Activated CD4-positive, alpha-beta memory T cell treated with anti-CD3 and anti-CD28 coated beads, Interleukin-2, amount 10 ng/mL, durations not matched to agents 7 days and 5 days (primary cell): ENCODE measurements at regions not wholly inside any gene's neighbourhood (a gene's known extent, or its start where the extent isn't known, plus 50 kb on each side); places are given as distances from the start of the nearest gene placed in this dataset.

Experiments used
- CTCF ChIA-PET: fragments of 350-600 bp; sonication (Branson Sonifier 250); formaldehyde crosslinking; loops from one replicate; lab custom pipeline; 2021; ENCODE audit warnings: antibody characterized with exemption, inconsistent platforms; lab: Charles Lee
- POLR2A ChIA-PET: fragments of 350-600 bp; sonication (Branson Sonifier 250); formaldehyde crosslinking; loops from one replicate; lab custom pipeline; 2021; ENCODE audit warnings: antibody characterized with exemption; lab: Charles Lee
- DNase-seq: peaks from one replicate; pipeline ENCODE4 v3.0.0-alpha.2; 2020
- H3K27ac Mint-ChIP-seq: one replicate; pipeline ENCODE4 v1.8.0; 2021; ENCODE audit warnings: mild to moderate bottlenecking, mixed read lengths
- H3K27me3 Mint-ChIP-seq: one replicate; pipeline ENCODE4 v1.8.0; 2021; ENCODE audit warnings: mixed read lengths
- H3K36me3 Mint-ChIP-seq: one replicate; pipeline ENCODE4 v1.8.0; 2021; ENCODE audit warnings: low read depth, mixed read lengths
- H3K4me1 Mint-ChIP-seq: one replicate; pipeline ENCODE4 v1.8.0; 2021; ENCODE audit warnings: mixed read lengths
- H3K4me3 Mint-ChIP-seq: one replicate; pipeline ENCODE4 v1.8.0; 2021; ENCODE audit warnings: mild to moderate bottlenecking, mixed read lengths
- H3K9me3 Mint-ChIP-seq: one replicate; pipeline ENCODE4 v1.8.0; 2021; ENCODE audit warnings: mixed read lengths

DNA sequence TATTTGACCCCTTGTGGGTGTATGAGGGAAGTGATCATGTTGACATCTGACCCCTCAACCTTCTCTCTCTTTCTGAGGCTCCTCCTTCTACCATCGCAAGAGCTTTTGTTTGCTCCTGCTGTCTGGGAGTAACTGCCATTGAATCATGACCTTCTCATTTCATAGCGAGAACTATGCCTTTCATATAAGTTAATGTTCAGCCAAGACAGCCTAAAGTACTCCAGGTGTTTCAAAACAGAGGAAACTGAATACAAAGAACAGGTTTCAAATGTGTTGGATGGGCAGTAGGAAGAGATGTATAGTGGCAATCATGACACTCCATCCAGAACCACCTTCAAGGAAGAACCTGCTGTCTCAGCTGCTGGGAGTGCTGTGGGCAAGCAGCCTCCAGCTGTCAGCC is 403.1 kb downstream of the MID1IP1 start:
- H3K27ac Mint-ChIP-seq = no peak overlapping the region
- no peaks in the 10 kb centered on the region for H3K27me3 Mint-ChIP-seq
- H3K9me3 Mint-ChIP-seq = no peaks in the 10 kb centered on the region
- H3K4me1 Mint-ChIP-seq = peaks cover 47% of the 10 kb centered on the region
- ChIA-PET CTCF (no interaction called here), POLR2A (no interaction called here)
- DNase-seq = no peak
- no peaks in the 10 kb centered on the region for H3K36me3 Mint-ChIP-seq
- H3K4me3 Mint-ChIP-seq = no peak overlapping the region

DNA sequence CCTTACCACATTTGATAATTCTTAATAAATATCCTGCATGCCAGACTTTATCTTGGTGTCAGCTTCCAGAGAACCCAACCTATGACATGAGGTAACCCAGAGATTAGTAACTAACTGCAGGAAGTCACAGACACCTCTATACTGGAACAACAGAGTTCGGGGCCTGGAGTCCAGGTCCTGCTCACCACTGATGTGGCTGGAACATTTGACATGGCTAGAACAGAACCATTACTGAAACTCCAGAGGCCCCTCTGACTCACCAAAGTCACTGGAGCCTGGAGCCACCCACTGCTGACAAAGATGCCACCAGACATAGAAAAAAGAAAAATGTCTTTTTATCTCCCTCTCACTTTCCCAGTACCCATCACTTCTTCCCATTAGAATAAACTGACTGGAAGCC is 403.7 kb downstream of the MID1IP1 start:
- Mint-ChIP-seq H3K4me3 (no peak overlapping the region), H3K27ac (no peak overlapping the region), H3K4me1 (peaks cover 41% of the 10 kb centered on the region), H3K9me3 (no peaks in the 10 kb centered on the region), H3K36me3 (no peaks in the 10 kb centered on the region), H3K27me3 (no peaks in the 10 kb centered on the region)
- ChIA-PET POLR2A (no interaction called here), CTCF (no interaction called here)
- DNase-seq = no peak

DNA sequence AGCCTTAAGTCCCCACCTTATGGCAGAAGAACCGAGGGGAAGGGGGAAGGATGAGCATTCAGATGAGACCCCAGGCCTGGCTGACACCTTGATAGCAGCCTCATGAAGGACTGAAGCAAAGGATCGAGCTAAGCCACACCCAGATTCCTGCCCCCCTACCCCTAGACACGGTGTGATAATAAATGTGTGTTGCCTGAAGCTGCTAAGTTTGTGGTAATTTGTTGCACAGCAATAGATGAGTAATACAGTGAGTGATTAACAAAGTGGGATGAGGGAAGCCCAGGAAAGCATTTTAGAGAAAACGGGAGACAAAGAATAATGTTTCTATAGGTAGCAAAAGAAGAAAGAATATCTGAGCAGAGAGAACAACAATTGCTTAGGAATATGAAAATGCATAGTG is 404.2 kb downstream of the MID1IP1 start:
- Mint-ChIP-seq H3K27me3 (no peaks in the 10 kb centered on the region), H3K27ac (no peak overlapping the region), H3K36me3 (no peaks in the 10 kb centered on the region), H3K4me1 (peaks cover 36% of the 10 kb centered on the region), H3K4me3 (no peak overlapping the region), H3K9me3 (peaks cover 2% of the 10 kb centered on the region)
- no peak for DNase-seq
- ChIA-PET CTCF (no interaction called here), POLR2A (no interaction called here)

DNA sequence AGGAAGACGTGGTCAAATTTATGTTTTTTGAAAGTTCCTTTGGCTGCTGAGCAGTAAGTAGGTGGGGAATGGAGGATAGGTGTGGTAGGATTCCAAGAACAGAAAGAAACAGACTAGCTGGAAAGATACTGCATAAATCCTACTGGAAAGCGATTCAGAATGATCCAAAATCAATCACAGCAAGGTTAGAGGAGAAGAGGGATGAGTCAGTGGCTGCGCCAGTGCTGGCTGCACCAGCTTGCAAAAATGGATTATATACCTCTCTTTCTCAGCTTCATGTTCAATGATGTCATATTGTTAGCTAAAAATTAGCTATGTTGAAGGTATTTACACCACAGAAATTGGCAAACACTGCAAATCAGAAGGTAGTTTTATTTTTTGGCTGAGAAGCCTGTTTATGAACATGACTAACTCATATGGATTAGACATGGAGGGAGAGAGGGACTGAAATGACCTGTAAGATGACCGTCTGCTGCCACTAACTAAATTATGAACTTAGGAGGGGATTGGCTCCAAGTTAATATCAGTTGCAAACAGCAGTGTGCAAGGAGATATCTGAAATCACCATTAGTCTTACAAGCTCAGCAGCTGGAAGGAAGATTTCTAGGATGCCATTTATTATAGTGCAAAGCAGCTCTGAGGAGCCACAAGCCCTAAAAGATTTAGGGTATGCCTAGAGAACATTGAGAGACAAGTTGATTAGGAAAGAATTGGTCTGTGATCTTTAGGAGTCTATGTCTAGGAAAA is 405.3 kb downstream of the MID1IP1 start:
- no peak overlapping the region for H3K27ac Mint-ChIP-seq
- no peak overlapping the region for H3K4me3 Mint-ChIP-seq
- CTCF ChIA-PET = interaction anchor here (0.9 kb wide), 1 partner anchor 48 kb away, joined by 3 read pairs; no protein-coding TSS in a partner anchor
- peaks cover 25% of the 10 kb centered on the region for H3K4me1 Mint-ChIP-seq
- POLR2A ChIA-PET = no interaction called here
- H3K36me3 Mint-ChIP-seq = no peaks in the 10 kb centered on the region
- DNase-seq = no peak
- H3K9me3 Mint-ChIP-seq = peaks cover 3% of the 10 kb centered on the region
- no peaks in the 10 kb centered on the region for H3K27me3 Mint-ChIP-seq

DNA sequence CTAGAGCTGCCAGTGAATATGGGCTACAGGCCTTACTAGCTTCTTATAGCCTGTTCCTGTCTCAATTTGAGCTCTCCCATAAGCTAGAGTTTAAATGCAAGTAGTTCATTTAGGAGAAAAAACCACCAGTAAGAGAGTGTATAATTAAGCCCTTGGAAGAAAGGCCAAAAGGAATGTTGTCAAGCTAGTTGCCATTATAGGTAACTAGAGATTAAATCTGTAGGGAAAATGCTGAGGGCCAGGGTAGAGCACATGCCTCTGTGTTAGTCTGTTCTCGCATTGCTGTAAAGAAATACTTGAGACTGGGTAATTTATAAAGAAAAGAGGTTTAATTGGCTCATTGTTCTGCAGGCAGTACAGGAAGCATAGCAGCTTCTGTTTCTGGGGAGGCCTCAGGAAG is 410.2 kb downstream of the MID1IP1 start:
- Mint-ChIP-seq H3K4me1 (peaks cover 3% of the 10 kb centered on the region), H3K9me3 (peaks cover 3% of the 10 kb centered on the region), H3K27me3 (no peaks in the 10 kb centered on the region), H3K4me3 (no peak overlapping the region), H3K36me3 (no peaks in the 10 kb centered on the region), H3K27ac (no peak overlapping the region)
- ChIA-PET CTCF (no interaction called here), POLR2A (no interaction called here)
- DNase-seq = no peak

DNA sequence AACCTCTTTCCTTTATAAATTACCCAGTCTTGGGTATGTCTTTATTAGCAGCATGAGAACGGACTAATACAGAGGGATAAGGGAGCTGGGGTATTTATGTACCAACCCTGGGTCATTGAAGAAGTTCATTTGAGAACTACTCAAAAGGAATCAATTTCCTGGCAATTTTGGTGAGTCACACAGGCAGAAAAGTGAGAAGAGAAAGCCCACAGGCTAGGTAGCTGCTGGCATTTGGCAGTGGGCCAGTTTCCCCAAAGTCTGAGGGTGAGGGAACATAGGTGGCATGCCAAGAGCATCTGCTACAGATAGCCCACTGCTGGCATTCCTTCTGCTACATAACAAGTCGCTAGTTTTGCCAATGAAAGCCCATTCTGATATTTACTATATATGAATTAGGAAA is 411.2 kb downstream of the MID1IP1 start:
- Mint-ChIP-seq H3K36me3 (no peaks in the 10 kb centered on the region), H3K4me3 (no peak overlapping the region), H3K9me3 (peaks cover 3% of the 10 kb centered on the region), H3K27me3 (no peaks in the 10 kb centered on the region), H3K27ac (no peak overlapping the region), H3K4me1 (peaks cover 3% of the 10 kb centered on the region)
- CTCF ChIA-PET = no interaction called here
- DNase-seq = no peak
- POLR2A ChIA-PET = no interaction called here

DNA sequence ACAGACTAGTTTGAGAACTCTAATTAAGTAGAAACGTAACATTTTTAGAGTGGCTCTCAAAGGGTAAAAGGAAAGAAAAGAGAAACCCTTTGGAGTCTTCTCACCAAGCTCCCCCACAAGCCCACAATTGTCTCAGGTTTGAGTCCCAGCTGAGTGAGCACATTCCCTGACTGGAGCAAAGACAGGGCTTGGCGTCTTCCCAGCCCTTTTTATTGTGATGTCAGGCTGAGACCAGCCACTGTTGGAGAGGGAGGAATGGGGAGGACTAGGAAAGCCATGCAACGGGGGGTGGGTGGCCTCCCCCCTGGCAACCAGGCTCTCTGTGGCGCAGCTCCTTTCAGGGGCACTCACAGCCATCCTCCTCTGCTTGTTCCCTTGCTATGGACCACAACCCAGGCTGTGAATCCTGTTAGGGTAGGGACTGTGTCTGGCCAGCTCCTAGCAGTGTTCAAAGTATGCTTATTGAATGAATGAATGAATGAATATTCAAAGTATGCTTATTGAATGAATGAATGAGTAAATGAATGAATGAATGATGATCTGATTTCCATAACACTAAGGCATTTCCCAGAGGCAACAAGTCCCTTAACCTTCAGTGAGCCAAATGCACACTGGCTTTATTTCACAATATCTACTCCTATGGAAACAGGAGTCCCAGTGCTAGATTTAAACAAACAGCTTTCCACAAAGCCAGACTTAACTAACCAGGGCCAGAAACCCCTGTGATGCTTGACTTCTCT is 413.3 kb downstream of the MID1IP1 start:
- H3K9me3 Mint-ChIP-seq = peaks cover 3% of the 10 kb centered on the region
- H3K4me3 Mint-ChIP-seq = no peak overlapping the region
- H3K4me1 Mint-ChIP-seq = peaks cover 3% of the 10 kb centered on the region
- ChIA-PET POLR2A (no interaction called here), CTCF (no interaction called here)
- no peak for DNase-seq
- H3K27ac Mint-ChIP-seq = no peak overlapping the region
- H3K27me3 Mint-ChIP-seq = peaks cover 4% of the 10 kb centered on the region
- no peaks in the 10 kb centered on the region for H3K36me3 Mint-ChIP-seq

DNA sequence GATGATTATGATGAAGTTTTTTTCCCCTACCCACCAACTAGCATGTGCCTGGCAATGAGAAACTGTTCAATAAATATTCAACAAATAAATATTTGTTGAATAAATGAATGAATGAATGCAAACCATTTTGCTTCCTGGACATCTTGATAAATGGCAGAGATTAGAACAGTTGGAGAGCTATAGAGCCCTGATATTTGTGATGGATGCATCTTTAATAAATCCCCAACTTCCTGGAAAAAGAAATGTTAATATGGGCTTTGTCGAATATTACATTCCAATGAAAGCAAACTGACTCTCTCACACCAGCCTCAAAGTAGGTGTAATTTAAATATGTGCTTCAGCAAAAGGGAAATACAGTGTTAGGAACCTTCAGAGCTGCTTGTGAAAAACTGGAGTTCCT is 419.7 kb downstream of the MID1IP1 start:
- Mint-ChIP-seq H3K36me3 (no peaks in the 10 kb centered on the region), H3K4me3 (no peak overlapping the region), H3K9me3 (peaks cover 2% of the 10 kb centered on the region), H3K4me1 (no peaks in the 10 kb centered on the region), H3K27me3 (peaks cover 4% of the 10 kb centered on the region), H3K27ac (no peak overlapping the region)
- DNase-seq = no peak
- POLR2A ChIA-PET = no interaction called here
- CTCF ChIA-PET = no interaction called here

DNA sequence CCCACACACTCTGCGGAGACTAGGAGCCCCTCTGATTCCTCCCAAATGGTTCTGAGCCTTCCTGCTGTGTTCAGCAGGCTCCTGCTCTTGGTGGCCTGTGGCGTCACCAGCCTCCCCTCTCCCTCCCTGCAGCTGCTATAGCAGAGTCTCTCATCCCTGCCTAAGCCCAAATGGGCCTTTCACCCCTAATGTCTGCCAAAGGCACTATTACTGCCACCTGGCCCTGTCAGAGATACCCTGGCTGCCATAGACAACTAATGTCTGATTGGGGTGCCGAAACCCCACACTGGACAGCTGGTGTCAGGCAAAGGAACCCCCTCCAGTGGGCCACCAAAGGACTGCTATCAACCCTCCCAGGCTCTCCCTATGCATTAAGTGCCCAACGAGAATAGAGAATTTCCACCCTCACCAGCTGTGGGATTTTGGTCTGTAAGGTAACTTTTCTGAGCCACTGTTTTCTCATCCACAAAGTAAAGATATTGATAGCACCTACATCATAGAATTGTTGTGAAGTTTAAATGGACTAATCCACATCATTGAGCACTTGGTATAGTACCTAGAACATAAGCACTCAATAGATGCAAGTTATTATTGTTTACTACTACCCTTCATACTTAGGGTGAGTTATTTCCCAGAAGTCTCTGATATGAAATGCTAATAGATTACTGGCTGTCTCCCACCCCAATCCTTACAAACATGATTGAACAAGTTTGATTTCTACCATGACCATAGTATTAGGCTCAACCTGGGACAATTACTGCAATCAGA is 421.3 kb downstream of the MID1IP1 start:
- no peaks in the 10 kb centered on the region for H3K36me3 Mint-ChIP-seq
- H3K27ac Mint-ChIP-seq = no peak overlapping the region
- peaks cover 4% of the 10 kb centered on the region for H3K27me3 Mint-ChIP-seq
- H3K4me3 Mint-ChIP-seq = no peak overlapping the region
- ChIA-PET CTCF (no interaction called here), POLR2A (no interaction called here)
- no peak for DNase-seq
- peaks cover 2% of the 10 kb centered on the region for H3K9me3 Mint-ChIP-seq
- no peaks in the 10 kb centered on the region for H3K4me1 Mint-ChIP-seq

DNA sequence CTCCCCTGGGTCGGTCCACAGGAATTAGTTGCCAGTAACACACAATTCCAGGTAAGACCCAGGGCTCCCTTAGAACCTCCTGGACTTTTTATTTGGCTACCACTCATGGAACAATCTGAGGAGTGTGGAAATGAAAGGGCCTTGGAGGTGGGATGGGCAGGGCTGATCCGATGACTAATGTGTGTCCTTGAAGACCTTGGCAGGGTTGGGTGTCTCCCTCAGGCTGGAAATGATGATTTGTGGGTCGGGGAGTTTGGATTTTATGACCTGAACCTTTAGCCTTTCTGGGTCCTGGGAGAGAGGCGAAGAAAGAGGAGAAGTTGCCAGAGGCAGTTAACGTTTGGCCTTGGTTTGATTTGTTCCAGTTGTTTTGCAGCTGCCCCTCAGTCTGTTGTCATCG is 425.0 kb downstream of the MID1IP1 start:
- H3K27ac Mint-ChIP-seq = no peak overlapping the region
- no peak overlapping the region for H3K4me3 Mint-ChIP-seq
- peaks cover 3% of the 10 kb centered on the region for H3K4me1 Mint-ChIP-seq
- H3K36me3 Mint-ChIP-seq = no peaks in the 10 kb centered on the region
- no peak for DNase-seq
- H3K9me3 Mint-ChIP-seq = peaks cover 2% of the 10 kb centered on the region
- no peaks in the 10 kb centered on the region for H3K27me3 Mint-ChIP-seq
- ChIA-PET CTCF (no interaction called here), POLR2A (no interaction called here)

DNA sequence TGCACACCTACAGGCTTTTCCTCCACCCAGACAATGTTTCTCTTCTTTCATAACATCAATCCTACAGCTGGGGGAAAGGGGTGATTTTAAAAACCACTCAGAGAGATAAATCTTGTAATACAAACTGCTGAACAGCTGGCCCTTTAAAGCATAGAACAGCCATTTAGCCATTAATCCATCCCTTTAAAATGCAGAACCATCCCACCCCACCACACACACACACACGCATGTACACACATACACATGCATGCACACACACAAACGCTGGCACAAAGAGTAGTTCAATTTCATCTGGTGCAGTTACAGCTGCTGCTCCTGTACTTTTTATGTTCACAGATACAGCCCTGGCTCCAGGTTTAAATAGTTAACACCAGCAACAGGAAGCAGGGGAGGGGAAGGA is 426.1 kb downstream of the MID1IP1 start:
- H3K27me3 Mint-ChIP-seq = no peaks in the 10 kb centered on the region
- no peak overlapping the region for H3K27ac Mint-ChIP-seq
- ChIA-PET CTCF (interaction anchor here (0.6 kb wide), 1 partner anchor 118 kb away, joined by 3 read pairs; no protein-coding TSS in a partner anchor), POLR2A (no interaction called here)
- H3K4me1 Mint-ChIP-seq = peaks cover 3% of the 10 kb centered on the region
- no peak overlapping the region for H3K4me3 Mint-ChIP-seq
- H3K36me3 Mint-ChIP-seq = no peaks in the 10 kb centered on the region
- no peak for DNase-seq
- peaks cover 2% of the 10 kb centered on the region for H3K9me3 Mint-ChIP-seq

DNA sequence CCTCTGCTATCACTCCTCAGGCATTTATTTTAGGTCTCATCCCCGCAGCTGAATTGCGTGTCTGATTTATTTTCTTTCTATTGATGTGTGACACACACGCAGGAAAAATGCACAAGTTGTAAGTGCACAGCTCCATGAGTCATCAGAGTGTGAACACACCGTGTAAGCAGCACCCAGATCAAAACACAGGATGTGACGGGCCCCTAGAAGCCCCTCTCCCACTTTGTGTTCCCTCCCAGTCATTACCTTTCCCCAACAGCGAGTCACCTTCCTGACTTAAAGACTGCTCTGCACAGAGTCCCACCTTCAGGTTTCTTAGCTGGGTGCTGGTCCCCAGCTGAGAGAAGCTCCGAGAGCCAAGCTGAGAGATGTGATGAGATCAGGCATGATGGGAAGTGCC is 436.7 kb downstream of the MID1IP1 start:
- POLR2A ChIA-PET = no interaction called here
- Mint-ChIP-seq H3K36me3 (no peaks in the 10 kb centered on the region), H3K27ac (no peak overlapping the region), H3K4me1 (peaks cover 2% of the 10 kb centered on the region), H3K27me3 (no peaks in the 10 kb centered on the region), H3K4me3 (no peak overlapping the region), H3K9me3 (no peaks in the 10 kb centered on the region)
- DNase-seq = no peak
- CTCF ChIA-PET = no interaction called here

DNA sequence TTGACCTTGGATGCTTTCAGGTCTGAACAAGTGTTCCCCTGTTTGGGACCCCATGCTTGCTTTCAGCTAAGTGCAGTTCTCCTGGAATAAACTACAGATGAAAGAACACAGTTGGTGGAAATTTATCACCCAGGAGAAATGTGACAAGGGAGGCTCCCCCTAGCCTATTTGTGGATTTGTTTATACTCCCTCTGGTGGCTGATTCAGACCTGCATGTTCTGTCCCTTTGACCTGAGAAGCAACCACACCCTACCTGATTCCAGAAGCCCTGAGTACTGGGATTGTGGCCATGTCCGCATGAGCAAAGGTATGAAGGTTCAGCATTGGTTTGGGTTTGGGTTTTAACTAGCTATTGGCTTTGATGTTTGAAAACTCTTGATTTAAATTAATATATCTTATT is 440.9 kb downstream of the MID1IP1 start:
- DNase-seq = no peak
- no peaks in the 10 kb centered on the region for H3K9me3 Mint-ChIP-seq
- H3K27ac Mint-ChIP-seq = no peak overlapping the region
- H3K4me3 Mint-ChIP-seq = no peak overlapping the region
- H3K36me3 Mint-ChIP-seq = no peaks in the 10 kb centered on the region
- H3K4me1 Mint-ChIP-seq = peaks cover 2% of the 10 kb centered on the region
- POLR2A ChIA-PET = no interaction called here
- CTCF ChIA-PET = interaction anchor here (1.8 kb wide), 1 partner anchor 79 kb away, joined by 9 read pairs; no protein-coding TSS in a partner anchor
- no peaks in the 10 kb centered on the region for H3K27me3 Mint-ChIP-seq
